ENCODE measurements at regions not wholly inside any gene's neighbourhood (a gene's known extent, or its start where the extent isn't known, plus 50 kb on each side); places are given as distances from the start of the nearest gene placed in this dataset.
"Not testable (repeated sequence)": the region's sequence is repeated elsewhere in the genome, so short reads cannot be mapped to it uniquely, and the experiment has no call there.

DNA sequence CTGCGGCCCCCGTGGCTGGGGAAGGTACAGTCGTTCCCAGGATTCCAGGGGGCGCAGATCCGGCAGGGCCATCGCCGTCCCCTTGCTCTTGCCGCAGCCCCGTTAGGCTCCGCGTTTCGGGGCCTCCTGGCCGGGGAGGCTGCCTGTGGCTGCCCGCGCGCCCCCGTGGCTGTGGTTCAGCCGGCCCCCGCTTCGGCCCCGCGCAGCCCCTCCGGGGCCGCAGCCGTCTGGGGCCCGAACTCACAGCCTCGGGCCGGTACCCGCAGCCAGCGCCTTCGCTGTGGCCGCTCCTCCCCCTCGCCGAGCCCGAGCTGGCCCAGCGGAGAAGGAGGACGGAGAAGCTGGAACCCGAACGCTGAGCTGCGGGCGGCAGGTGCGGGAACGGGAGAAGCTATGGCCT is 1826.9 kb upstream of the DEFB115 start:
- ATAC-seq, result no peak
- POLR2A ChIA-PET, result no interaction called here
- peaks cover 66% of the 10 kb centered on the region for H3K9me3 Mint-ChIP-seq

DNA sequence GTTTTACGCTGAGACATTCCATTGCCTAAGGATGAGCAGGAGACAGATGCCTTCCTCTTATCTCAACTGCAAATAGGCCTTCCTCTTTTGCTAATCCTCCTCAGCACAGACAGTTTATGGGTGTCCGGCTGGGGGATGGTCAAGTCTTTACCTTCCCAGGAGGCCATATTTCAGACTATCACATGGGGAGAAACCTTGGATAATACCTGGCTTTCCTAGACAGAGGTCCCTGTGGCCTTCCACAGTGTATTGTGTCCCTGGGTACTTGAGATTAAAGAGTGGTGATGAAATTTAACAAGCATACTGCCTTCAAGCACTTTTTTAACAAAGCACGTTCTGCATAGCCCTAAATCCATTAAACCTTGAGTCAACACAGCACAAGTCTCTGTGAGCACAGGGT is 1816.7 kb upstream of the DEFB115 start:
- CTCF ChIA-PET; DNase-seq (ENCODE audit: low spot score); H3K4me3 Mint-ChIP-seq; H3K27ac Mint-ChIP-seq; H3K27me3 Mint-ChIP-seq (ENCODE audit: low read depth); POLR2A ChIA-PET; ATAC-seq; H3K4me1 Mint-ChIP-seq: not testable (repeated sequence)
- Mint-ChIP-seq H3K9me3 (peaks cover 78% of the 10 kb centered on the region), H3K36me3 (peaks cover 67% of the 10 kb centered on the region)

More for the DNA sequence above, 1826.9 kb upstream of the DEFB115 start:
- CTCF ChIA-PET, result no interaction called here
- TF ChIP-seq, protein P1, sequence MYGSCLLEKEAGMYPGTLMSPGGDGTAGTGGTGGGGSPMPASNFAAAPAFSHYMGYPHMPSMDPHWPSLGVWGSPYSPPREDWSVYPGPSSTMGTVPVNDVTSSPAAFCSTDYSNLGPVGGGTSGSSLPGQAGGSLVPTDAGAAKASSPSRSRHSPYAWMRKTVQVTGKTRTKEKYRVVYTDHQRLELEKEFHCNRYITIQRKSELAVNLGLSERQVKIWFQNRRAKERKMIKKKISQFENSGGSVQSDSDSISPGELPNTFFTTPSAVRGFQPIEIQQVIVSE (CRISPR knock-in tag; IDR thresholded peaks at IDR 0.05; ENCODE audit: borderline replicate concordance), result no peak
- TF ChIP-seq ZNF512 (CRISPR knock-in tag; IDR thresholded peaks at IDR 0.05; ENCODE audit: borderline replicate concordance), result no peak
- TF ChIP-seq IRF1 (CRISPR knock-in tag; IDR thresholded peaks at IDR 0.05), result no peak
- no peak for TF ChIP-seq ZNF416 (CRISPR knock-in tag; IDR thresholded peaks at IDR 0.05)
- TF ChIP-seq GTF2I (CRISPR knock-in tag; conservative IDR thresholded peaks at IDR 0.05), result no peak
- TF ChIP-seq ATF1 (CRISPR knock-in tag; IDR thresholded peaks at IDR 0.05), result no peak
- Mint-ChIP-seq H3K36me3 (peaks cover 57% of the 10 kb centered on the region), H3K4me3 (no peak overlapping the region), H3K27ac (no peak overlapping the region), H3K4me1 (no peaks in the 10 kb centered on the region), H3K27me3 (ENCODE audit: low read depth) (no peaks in the 10 kb centered on the region)
- no peak for DNase-seq (ENCODE audit: low spot score)

DNA sequence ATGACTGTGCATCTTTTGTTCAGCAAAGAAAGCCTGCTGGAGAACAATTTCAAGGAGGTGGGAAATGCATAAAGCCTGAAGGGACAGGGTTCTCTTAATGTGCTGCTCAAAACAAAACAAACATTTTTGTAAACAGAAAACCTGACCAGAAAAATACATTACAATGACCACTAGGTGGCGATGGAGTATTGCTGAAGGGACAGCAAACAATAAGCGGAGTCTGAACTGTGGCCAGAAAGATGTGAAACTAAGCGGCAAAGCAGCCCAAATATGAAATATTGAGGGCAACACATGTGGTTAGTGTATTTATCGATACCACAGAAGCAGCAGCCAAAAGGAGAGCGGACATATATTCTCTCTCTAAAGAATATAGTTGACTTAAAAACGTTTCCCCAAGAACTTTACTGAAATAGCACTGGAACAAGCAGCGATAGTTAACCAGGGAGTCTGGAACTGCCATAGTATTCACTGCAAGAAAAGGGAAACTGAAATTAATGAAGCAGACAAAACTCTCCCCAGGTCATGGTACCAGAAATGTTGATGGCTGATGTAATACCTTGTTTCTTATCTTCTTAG is 1814.2 kb upstream of the DEFB115 start:
- H3K27ac Mint-ChIP-seq; H3K4me1 Mint-ChIP-seq; ATAC-seq; CTCF ChIA-PET; H3K4me3 Mint-ChIP-seq; POLR2A ChIA-PET; DNase-seq (ENCODE audit: low spot score); H3K27me3 Mint-ChIP-seq (ENCODE audit: low read depth): not testable (repeated sequence)
- TF ChIP-seq, protein P2, sequence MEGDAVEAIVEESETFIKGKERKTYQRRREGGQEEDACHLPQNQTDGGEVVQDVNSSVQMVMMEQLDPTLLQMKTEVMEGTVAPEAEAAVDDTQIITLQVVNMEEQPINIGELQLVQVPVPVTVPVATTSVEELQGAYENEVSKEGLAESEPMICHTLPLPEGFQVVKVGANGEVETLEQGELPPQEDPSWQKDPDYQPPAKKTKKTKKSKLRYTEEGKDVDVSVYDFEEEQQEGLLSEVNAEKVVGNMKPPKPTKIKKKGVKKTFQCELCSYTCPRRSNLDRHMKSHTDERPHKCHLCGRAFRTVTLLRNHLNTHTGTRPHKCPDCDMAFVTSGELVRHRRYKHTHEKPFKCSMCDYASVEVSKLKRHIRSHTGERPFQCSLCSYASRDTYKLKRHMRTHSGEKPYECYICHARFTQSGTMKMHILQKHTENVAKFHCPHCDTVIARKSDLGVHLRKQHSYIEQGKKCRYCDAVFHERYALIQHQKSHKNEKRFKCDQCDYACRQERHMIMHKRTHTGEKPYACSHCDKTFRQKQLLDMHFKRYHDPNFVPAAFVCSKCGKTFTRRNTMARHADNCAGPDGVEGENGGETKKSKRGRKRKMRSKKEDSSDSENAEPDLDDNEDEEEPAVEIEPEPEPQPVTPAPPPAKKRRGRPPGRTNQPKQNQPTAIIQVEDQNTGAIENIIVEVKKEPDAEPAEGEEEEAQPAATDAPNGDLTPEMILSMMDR (IDR thresholded peaks at IDR 0.05), result peak; percentile 44
- H3K36me3 Mint-ChIP-seq, result peaks cover 55% of the 10 kb centered on the region
- peaks cover 67% of the 10 kb centered on the region for H3K9me3 Mint-ChIP-seq

GRCh38 chr20:29443819-29444218 is 1813.6 kb upstream of the DEFB115 start:
- DNase-seq (ENCODE audit: low spot score) (no peak), ATAC-seq (no peak)
- no peak overlapping the region for H3K4me3 Mint-ChIP-seq
- no peaks in the 10 kb centered on the region for H3K4me1 Mint-ChIP-seq
- peaks cover 50% of the 10 kb centered on the region for H3K36me3 Mint-ChIP-seq
- ChIA-PET CTCF (no interaction called here), POLR2A (no interaction called here)
- peaks cover 62% of the 10 kb centered on the region for H3K9me3 Mint-ChIP-seq
- H3K27ac Mint-ChIP-seq, result no peak overlapping the region
- peaks cover 7% of the 10 kb centered on the region; the same call in 1 of the 2 replicates for H3K27me3 Mint-ChIP-seq (ENCODE audit: low read depth)
- TF ChIP-seq E2F1 (CRISPR knock-in tag; IDR thresholded peaks at IDR 0.05) (no peak), PRRX2 (CRISPR knock-in tag; IDR thresholded peaks at IDR 0.05) (no peak), ETV6 (CRISPR knock-in tag; IDR thresholded peaks at IDR 0.05) (no peak), SP1 (CRISPR knock-in tag; conservative IDR thresholded peaks at IDR 0.05) (no peak), ZBTB43 (CRISPR knock-in tag; IDR thresholded peaks at IDR 0.05) (no peak), EMX1 (CRISPR knock-in tag; IDR thresholded peaks at IDR 0.05) (no peak), ZNF317 (CRISPR knock-in tag; IDR thresholded peaks at IDR 0.05; ENCODE audit: borderline replicate concordance, low read depth) (no peak), ZNF219 (CRISPR knock-in tag; IDR thresholded peaks at IDR 0.05; ENCODE audit: borderline replicate concordance) (no peak), NR2C2 (CRISPR knock-in tag; IDR thresholded peaks at IDR 0.05) (no peak), ZNF416 (CRISPR knock-in tag; IDR thresholded peaks at IDR 0.05) (no peak)
- TF ChIP-seq, protein P3, sequence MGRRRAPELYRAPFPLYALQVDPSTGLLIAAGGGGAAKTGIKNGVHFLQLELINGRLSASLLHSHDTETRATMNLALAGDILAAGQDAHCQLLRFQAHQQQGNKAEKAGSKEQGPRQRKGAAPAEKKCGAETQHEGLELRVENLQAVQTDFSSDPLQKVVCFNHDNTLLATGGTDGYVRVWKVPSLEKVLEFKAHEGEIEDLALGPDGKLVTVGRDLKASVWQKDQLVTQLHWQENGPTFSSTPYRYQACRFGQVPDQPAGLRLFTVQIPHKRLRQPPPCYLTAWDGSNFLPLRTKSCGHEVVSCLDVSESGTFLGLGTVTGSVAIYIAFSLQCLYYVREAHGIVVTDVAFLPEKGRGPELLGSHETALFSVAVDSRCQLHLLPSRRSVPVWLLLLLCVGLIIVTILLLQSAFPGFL (CRISPR knock-in tag; IDR thresholded peaks at IDR 0.05; ENCODE audit: borderline replicate concordance), result no peak
- TF ChIP-seq, protein P4, sequence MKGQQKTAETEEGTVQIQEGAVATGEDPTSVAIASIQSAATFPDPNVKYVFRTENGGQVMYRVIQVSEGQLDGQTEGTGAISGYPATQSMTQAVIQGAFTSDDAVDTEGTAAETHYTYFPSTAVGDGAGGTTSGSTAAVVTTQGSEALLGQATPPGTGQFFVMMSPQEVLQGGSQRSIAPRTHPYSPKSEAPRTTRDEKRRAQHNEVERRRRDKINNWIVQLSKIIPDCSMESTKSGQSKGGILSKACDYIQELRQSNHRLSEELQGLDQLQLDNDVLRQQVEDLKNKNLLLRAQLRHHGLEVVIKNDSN (CRISPR knock-in tag; IDR thresholded peaks at IDR 0.05), result no peak
